GM18499 (cell line): ENCODE measurements at regions not wholly inside any gene's neighbourhood (a gene's known extent, or its start where the extent isn't known, plus 50 kb on each side); places are given as distances from the start of the nearest gene placed in this dataset.
"Not testable (repeated sequence)": the region's sequence is repeated elsewhere in the genome, so short reads cannot be mapped to it uniquely, and the experiment has no call there.

ENCODE experiments used
- ATAC-seq: cut with Tn5 transposase; IDR thresholded peaks from one replicate; pipeline ENCODE4 v1.9.1; 2021; ENCODE audit warnings: moderate number of reproducible peaks; ENCODE audit not compliant: insufficient read depth, unreplicated experiment

DNA sequence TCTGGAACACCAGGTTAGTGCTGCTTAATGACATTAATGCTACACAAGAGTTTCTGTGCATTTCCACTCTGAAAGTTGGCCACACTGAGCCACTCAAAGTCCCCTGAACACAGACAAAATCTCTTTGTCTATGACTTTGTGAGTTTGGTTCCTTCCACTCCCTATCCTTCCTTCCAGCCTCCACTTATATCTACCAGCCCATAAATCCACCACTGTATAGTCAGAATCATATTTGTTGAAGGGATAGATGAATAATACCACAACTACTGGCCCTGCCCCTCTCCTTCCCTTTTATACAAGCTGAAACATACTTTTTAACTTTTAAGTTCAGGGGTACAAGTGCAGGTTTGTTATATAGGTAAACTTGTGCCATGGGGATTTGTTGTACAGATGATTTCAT is 127.5 kb downstream of the ABHD5 start:
- ATAC-seq = no peak

DNA sequence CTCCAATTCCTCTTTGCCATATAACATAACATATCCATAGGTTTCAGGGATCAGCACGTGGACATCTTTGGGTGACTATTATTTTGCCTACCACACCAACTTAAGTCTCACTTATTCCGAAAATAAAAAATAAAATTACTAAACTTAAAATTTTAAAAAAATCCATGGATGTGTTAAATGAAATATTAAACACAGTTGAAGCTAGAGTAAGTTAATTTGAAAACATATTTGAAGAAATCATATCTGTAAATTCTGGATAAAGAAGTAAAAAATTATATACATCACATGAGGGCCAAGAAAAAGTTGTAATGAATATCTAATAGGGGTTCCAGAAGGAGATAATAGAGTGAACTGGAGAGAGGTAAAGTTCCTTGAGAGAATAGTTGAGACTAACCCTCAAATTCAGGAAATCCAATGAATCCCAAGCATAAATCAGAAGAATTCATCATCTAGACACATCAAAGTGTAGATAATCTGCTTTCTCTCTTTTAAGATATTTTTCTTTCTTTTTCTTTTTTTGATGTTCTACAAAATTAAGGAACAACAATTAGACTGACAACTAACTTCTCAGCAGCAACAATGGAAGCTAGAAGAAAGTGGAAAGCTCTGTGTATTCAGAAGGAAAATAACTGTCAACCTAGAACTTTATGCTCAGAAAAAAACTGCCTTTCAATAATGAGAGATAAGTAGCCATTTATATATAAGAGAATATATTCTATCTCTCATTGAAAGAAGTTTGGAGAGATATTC is 147.4 kb downstream of the ABHD5 start:
- ATAC-seq = no peak

DNA sequence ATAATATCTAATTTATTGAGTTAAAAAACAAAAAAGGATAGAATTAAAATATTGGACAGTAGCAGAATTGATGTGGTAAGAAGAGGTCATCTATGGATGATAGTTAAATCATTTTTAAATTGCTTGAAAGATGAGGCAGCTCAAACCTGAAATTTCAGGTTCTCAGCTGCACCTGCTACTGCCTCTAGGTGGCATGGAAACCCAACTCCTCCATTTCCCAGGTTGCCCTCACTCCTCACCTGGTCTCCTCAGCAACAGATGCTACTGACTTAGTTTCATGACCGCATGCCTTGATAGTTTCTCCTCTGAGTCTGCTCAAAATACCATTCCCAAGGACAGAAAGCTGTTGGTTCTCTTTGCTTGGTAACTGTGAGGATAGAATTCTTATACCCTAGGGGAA is 148.1 kb downstream of the ABHD5 start:
- ATAC-seq = no peak

DNA sequence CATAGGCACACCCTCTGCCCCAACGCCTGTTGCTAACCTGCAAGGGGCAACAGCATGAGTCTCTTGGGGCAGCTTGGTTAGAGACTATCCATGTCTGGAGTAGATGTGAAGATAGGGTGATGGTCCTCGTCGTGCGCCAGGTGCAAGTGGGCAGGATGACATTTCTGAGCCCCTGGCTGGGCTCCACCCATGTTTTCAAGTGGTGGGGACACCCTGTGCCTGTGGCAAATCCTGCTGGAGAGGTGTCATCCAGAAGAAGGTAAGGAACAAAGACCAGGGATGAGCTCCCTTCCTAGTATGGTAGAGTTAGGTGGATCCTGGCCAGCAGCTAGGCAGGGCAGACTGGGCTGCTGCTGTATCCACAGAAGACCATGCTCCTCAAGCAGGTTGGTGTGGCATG is 152.6 kb downstream of the ABHD5 start:
- ATAC-seq = no peak

DNA sequence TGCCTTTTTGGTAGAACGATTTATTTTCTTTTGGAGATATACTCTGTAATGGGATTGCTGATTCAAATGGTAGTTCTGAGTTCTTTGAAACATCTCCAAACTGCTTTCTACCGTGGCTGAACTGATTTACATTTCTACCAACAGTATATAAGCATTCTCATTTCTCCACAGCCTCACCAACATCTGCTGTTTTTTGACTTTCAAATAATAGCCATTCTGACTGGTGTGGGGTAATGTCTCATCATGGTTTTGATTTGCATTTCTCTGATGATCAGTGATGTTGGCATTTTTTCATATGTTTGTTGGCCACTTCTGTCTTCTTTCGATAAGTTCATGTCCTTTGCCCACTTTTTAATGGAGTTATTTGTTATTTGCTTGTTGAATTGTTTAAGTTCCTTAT is 154.0 kb downstream of the ABHD5 start:
- ATAC-seq = no peak

DNA sequence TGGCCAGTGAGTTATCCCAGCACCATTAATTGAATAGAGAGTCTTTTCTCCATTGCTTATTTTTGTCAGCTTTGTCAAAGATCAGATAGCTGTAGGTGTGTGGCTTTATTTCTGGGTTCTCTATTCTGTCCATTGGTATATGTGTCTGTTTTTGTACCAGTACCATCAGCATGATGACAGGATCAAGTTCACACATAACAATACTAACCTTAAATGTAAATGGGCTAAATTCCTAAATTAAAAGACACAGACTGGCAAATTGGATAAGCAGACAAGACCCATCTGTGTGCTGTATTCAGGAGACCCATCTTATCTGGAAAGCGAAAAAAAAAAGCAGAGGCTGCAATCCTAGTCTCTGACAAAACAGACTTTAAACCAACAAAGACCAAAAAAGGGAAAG is 154.8 kb downstream of the ABHD5 start:
- not testable (repeated sequence) for ATAC-seq

DNA sequence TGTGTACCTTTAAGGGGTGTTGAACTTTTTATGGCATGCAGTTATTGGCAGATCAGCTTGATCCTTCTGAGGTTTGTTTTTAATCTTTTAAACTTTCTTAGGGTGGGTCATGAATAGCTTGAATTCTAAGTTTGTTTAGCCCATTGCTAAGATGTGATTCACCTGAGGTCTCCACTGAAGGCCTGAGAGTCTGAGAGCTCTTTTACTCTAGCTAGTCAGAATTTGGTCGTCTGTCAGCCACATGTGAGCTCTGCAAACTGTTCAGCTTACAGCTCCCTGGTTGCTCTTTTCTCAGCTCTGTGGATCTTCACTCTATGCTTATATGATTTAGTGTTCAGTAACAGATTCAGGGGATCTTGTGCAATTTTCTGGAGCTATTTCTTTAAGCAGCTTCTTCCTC is 161.3 kb downstream of the ABHD5 start:
- ATAC-seq = no peak

DNA sequence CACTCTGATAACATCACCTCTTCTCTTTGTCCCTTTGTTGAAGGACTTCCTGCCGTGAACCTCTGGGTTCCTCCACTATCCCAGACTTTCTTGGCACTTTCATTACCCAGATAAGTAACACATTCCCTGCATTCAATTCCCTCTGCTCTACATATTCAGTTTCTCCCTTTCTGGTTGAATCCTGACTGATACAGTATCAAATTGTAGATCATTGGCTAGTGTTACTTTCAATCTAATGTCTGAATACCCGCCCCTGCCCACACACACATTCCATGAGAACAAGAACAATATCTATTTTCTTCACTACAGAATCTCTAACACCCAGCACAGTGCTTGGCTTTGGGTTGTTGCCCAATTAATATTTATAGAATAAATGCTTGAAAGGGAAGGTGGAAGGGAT is 163.5 kb downstream of the ABHD5 start:
- no peak for ATAC-seq

DNA sequence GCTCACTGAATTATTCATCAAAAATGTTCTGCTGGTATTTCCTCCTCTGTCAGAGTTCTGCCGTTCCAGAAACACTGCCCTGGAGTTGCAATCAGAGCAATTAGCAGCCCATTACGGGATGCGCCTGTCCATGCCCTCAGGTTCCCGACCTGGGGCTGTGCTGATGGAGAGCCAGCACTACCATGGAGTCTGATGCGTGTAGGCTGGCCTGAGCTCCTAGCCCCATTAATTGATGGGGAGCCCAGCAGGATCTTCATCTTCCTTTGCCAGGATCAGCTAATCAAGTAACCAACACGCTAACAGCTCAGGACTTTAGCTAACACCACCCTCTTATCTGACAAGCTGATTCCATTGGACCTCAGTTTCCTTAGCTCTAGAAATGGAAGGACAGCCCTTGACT is 164.2 kb downstream of the ABHD5 start:
- ATAC-seq = no peak

DNA sequence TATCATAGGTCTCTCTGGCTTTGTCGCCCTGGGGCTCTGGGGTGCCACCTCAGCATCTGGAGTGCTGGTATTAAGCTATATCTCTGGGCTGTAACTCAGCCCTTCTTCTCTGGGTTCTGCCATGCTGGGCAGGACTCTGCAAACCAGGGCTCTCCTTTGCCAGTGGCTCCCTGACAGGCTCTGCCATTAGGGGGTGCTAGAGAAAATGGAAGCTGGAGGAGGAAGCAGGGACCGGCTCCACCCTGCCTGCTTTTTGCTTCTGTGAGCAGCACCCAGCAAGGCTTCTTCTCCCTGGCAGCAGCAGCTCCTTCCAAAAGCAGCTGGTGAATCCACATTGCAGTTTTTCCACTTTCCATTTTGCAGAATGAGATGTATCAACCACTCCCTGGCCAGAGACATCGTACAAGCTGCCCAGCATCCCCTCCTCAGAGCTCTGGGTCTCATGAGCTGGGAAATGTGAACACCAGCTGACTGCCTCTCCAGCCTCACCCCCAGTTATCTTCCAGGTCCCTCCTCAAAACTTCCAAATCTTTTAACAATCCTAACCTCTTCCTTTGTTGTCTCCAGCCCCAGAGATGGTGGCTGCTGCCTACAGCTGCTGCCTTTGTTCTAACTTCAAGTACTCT is 165.0 kb downstream of the ABHD5 start:
- ATAC-seq = no peak

DNA sequence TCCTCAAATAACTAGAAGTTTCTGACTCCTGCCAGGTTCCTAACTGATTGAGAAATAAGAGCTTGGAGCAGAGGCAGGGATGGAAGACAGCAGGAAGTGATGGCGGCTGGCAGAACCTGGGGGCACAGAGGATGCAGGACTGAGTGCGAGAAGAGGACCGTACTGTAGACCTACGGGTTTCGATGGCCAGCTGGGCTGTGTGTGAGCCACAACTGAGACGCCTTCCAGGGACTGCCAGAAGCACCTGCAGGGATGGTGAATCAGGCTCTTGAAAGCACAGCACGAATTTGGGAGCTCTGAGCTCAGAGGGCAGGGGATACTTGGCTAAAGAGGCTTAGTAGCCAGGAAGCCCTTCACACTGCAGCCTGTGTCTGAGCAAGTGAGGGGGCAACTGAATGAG is 165.6 kb downstream of the ABHD5 start:
- no peak for ATAC-seq

DNA sequence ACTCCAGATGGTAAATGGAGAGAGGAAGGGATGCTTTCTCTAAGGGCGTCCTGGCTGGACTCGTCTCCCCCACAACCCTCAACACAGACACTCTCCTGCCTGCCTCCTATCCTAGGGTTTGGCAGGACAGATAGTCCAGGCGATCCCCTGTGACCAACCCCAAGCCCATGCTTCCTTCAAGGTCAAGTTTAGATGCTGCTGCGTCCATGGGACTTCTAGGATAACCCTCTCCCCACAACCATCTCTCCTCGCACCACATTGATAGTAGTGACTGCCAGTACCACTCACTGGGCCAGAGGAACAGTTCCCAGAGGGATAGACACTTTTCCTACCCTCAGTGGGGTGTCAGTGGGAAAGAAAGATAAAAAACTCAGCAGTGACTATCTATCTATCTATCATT is 166.0 kb downstream of the ABHD5 start:
- ATAC-seq = no peak

DNA sequence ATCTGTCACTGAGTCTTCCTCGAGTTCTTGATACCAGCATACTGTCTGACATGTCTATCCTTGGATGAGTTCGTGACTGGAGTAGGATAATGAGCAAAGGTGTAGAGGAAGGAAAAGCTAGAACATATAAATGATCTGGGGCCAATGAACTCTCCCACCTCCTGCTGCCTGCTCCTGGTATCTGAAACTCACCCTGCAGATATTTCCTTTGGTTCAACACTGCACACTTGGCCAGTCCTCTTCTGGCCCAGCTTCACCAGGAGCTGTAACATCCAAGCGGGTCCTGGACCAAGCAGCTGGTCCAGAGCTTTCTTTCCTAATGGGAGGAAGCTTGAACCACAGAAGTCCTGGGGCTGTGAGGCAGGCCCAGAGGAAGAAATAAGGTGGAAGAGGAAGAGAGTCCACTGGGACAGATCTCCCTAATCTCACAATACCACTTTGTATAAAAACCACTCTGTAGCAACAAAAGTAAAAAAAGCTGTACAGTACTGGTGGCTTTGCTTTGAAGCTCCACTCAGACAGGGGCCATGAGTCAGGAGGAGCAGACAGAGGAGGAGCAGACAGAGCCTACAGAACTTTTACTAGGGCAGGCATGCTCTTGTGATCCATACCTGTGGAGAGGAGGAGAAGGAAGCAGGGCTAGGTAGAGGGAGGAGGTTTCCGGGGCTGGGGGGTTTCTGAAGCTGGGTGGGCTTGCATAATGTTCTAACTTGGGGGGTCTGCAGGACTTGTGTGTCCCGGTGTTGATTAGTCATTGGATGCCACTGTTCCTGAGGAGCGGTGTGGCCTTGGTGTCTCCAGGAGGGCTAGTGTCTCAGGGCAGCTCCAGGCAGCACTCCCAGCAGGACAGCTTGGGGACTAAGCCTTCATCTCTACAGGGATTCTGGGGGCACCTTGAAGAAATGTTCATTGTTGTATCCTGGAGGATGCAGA is 166.9 kb downstream of the ABHD5 start:
- no peak for ATAC-seq

DNA sequence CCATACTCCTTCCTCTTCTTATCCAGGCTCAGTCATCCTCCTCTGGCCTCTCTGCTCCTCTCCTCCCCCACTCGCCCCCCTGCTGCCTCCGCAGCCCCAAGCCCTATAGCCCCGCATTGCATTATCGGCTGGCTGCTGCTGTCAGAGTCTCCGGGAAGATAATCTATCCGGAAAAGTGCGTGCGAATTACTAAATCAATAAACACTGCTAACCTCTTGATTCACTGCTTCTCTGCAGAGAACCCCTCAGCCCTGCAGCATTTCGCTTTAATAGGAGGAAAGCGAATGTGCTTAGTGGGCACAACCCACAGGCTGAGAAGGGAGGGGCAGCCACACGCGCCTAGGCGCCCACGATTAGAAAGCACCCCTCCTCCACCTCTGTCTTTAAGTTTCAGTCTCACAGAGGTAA is 167.6 kb downstream of the ABHD5 start:
- no peak for ATAC-seq

DNA sequence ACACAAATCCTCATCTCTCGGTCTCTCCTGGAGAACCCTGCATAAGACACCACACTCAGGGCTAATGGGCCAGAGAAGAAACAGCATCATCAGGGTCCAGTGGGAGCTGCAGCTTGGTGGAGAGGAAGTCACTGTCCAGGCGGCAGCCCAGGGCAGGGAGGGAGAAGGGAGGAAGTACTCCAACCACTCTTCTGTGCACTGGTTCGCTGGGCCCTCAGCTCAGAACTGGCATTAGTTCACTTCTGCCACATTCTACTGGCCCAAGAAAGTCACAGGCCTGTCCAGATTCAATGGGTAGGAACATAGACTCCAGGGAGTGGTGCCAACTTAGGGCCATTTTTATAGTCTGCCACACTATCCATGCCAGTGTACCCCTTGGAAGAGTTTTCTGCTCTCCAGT is 169.0 kb downstream of the ABHD5 start:
- ATAC-seq = no peak

DNA sequence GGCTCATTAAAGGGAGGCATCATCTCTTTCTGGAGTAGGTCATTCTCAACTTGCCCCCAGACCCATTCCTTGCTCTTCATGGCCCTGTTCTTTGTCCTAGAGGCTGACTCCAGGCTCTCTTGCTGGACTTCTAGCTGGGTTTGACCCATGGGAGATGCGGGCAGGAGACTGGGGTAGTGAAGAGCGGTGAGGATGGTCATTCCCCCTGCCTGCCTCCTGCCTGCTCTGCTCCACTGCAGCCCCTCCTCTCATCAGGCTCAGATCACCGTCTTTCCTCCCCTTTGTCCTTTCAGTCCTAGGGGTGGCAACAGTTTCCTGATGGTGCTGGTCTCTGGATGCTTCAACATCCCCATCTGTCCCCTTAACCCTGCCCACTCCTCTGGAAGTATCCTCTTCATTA is 170.9 kb downstream of the ABHD5 start:
- no peak for ATAC-seq

DNA sequence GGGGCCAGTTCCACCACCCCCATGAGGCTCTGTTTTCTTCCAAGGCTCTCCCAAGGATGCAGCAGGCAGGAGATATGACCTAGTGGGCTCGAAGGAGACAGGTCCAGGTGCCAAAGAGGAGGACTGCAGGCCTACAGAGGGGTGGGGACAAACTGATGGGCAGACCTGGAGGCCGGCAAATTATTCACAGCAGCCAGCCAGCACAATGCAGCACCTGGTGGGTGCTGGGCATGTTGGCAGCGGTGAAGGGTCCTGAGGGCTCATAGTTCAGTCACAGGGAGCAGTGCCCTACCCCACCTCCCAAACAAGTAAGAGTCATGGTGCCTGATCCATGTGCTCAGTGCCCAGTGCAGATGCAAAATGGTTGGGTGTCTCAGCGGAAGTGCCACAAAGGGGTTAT is 171.7 kb downstream of the ABHD5 start:
- no peak for ATAC-seq

DNA sequence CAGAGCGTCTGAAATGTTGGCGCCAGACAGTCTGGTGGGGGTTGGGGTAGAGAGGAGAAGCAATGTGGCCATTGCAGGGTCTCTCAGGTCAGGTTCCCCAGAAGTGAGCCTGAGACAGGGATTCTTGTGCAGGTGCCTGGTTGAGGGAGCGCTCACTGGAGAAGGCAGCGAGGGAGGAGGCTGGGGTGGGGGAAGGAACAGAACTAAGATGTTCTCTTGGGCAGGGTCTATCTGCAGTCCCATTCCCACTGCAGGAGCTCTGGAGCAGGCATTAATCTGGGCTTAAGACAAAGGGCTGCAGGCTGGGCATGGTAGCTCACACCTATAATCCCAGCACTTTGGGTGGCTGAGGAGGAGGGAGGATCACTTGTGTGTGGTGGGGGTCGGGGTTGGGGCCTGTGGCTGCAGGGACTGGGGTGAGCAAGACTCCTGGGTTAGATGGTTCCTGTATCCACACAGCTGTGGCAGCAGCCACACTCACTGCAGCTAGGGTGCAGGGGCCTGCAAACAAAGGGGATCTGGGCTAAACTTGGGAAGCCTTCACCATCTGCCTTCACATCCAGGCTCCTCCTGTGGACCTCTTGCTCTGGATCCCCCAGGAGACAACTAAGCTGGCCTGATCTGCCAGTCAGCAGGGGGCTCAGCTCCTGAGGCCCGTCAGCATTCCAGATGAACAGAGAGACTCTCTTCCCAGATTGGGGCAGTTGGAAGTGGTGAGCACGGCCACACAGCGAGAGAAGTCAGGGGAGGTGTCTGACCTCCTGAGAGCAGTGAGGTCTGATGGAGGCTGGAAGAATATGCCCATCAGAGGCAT is 172.5 kb downstream of the ABHD5 start:
- no peak for ATAC-seq

DNA sequence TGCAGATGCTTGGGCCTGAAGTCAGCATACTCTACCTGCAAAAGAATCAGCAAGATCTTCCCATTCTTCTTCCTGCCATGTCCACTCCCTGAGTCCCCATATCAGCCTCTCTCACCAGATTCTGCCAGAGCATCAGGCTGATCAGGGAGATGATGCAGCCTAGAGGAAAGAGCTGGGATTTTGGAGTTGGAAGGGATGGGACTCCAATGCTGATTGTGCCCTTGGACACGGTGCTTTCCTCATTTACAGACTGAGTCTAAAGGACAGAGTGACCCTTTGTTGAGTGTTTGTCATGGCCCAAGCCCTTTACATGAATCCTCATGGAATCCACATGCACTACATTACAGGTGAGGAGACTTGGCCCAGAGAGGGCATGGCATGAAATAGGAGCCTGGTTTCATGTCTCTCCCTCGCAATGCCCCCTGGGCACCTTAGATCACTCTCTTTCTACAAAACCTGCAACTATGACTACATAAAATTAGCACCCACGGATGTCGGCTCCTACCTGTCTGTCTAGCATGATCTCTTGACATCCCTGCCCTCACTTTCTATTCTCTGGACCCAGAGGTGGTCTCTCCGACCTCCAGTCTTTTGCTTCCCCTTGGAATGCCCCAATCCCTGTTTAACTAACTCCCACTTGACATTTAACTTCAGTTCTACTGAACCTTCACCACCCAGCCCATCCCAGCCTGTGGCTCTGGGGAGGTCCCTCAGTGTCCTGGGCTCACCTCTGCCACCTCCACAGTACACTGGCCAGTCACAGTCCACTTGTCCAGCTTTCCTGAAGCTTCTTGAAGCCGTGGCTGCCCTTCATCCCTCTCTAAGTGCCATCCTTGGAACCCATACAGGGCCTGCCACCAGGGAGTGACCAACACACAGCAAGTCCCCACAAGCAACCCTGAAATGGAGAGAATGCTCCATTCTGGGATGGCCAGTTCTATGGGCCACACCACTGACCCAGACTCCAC is 173.5 kb downstream of the ABHD5 start:
- ATAC-seq = no peak
